ENCODE measurements at regions not wholly inside any gene's neighbourhood (a gene's known extent, or its start where the extent isn't known, plus 50 kb on each side); places are given as distances from the start of the nearest gene placed in this dataset.

- DNase-seq (ENCODE audit: low spot score): no peak
- in situ Hi-C loops (cut with HindIII; ENCODE audit: low sequenced_read_pairs): no loop called here
These were observed 76.5 kb downstream of the S1PR1 start for GRCh38 chr1:101313356-101313755.

- in situ Hi-C loops (cut with HindIII; ENCODE audit: low sequenced_read_pairs): no loop called here
- DNase-seq (ENCODE audit: low spot score): no peak
These were observed 77.4 kb downstream of the S1PR1 start for GRCh38 chr1:101314244-101314643.

DNA sequence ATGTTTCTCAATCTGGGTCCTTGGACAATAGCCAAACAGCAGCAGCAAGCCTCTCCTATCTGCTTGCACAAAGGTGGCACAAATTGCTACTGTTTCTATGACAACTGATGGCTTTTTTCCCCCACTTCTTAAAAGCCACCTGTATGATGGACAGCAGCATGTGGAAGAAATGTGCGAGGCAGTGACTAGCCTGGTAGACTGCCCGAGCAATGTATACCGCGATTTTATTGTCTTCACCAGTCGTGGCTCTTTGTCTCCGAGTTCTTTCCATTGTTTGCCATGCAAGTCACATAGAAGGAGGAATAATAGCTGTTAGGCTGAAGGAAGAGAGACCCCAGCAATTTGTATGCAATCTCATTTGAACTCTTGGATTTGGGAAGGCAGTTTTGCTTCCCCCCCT is 79.4 kb downstream of the S1PR1 start:
- in situ Hi-C loops (cut with HindIII; ENCODE audit: low sequenced_read_pairs): no loop called here
- no peak for DNase-seq (ENCODE audit: low spot score)

DNA sequence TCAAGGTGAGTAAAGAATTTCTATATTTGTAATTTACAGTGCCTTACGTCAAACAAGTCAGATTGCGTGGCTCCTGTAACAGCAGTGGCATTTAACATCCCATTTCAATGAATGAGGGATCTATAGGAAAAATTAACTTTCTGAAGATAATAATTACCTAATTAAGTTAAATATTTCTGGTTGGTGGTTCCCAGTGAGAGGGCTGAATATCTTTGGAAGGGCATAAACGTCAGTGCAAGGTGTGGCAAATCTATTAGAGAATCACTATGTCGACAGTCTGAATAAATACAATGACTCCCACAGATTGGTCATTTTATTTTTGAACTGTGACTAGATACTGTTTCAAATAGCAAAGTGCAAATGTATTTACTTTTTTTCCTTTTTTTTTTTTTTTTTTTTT is 80.0 kb downstream of the S1PR1 start:
- in situ Hi-C loops (cut with HindIII; ENCODE audit: low sequenced_read_pairs): no loop called here
- no peak for DNase-seq (ENCODE audit: low spot score)

GRCh38 chr1:101317590-101317989 is 80.8 kb downstream of the S1PR1 start:
- no peak for DNase-seq (ENCODE audit: low spot score)
- in situ Hi-C loops (cut with HindIII; ENCODE audit: low sequenced_read_pairs): no loop called here

GRCh38 chr1:101323535-101323934 is 86.7 kb downstream of the S1PR1 start:
- in situ Hi-C loops (cut with HindIII; ENCODE audit: low sequenced_read_pairs): no loop called here
- DNase-seq (ENCODE audit: low spot score): no peak

DNA sequence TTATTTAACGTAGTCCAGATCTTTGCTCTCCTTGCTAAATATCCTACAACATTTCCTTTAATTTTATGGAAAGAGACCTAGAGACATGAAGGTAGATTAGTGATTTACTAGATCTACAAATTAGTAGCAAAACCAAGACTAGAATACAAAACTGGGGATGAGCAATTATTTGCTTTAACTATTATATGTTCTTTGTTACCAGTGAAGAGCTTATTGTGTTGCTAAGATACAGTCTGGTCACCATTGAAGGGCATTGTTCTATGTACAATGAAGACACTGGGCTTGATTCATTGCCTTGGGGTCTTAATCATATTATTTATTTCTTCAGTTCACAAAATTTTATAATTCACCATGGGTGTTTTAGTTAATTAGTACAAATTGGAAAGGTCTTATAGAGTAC is 88.3 kb downstream of the S1PR1 start:
- in situ Hi-C loops (cut with HindIII; ENCODE audit: low sequenced_read_pairs): no loop called here
- no peak for DNase-seq (ENCODE audit: low spot score)

DNA sequence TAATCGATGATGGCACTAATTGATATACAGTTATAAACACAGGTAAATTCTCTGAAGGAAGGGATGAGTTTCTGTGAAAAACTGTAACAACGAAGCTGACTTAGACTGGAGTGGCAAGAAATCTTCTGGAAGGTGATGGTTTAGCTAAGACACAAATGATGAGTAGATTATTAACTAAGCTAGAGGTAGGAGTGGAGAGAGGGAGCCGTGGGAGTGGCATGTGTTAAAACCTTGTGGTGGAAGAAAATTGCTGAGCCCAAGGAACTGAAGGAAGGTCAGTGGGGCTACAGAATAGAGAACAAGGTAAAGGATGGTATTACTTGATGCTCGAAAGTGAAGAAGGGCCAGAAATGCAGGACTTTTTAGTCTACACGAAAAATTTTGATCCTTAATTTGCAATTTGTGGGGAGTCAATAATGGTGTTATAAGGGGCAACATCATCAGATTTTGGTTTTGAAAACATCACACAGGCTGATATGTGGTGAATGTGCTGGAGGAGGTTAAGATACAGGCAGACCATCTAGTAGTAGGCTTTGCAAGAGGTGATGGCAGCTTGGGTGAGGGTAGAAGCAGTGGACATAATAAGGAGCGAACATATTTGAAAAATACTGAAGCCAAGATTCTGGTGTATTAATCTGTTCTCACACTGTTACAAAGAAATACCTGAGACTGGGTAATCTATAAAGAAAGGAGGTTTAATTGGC is 93.8 kb downstream of the S1PR1 start:
- no peak for DNase-seq (ENCODE audit: low spot score)
- in situ Hi-C loops (cut with HindIII; ENCODE audit: low sequenced_read_pairs): no loop called here

DNA sequence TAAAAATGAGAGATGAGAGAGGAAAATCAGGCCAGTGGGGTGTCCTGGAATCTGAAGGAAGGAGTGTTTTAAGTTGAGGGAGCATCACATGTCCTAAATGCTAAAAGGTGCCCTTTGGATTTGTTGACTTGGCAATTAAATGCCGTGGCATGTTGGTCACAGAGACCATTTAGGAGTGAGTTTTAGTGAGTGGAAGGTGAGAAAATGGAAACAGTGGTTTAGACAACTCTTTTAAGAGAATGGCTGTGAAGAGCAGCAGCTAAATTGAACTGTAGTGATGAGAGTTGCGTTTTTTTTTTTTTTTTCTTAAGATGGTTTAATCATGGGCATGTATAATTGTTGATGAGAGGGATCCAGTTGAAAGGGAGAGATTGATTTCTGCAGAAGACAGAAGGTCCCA is 95.0 kb downstream of the S1PR1 start:
- no peak for DNase-seq (ENCODE audit: low spot score)
- in situ Hi-C loops (cut with HindIII; ENCODE audit: low sequenced_read_pairs): no loop called here

DNA sequence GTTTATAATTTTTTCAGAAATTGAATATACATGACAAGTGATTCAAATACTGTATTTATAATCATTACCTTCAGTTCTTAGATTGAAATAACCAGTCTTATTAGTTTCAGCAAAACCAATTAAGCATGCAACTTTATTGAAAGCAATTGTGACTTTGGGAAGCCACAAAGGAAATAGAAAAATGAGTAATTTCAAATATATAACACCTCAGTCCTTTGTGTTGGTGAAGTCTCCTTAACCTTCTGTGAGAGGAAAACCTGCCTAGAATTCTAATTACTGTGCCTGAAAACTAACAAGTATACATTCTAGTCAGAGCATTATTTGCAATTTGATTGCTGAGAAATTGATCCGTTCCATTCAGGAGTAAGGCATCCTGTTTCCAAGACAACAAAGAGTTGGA is 95.8 kb downstream of the S1PR1 start:
- no peak for DNase-seq (ENCODE audit: low spot score)
- in situ Hi-C loops (cut with HindIII; ENCODE audit: low sequenced_read_pairs): no loop called here

GRCh38 chr1:101333186-101333585 is 96.4 kb downstream of the S1PR1 start:
- in situ Hi-C loops (cut with HindIII; ENCODE audit: low sequenced_read_pairs): no loop called here
- DNase-seq (ENCODE audit: low spot score): no peak

- in situ Hi-C loops (cut with HindIII; ENCODE audit: low sequenced_read_pairs): no loop called here
- DNase-seq (ENCODE audit: low spot score): no peak
These were observed 101.1 kb downstream of the S1PR1 start for GRCh38 chr1:101337968-101338367.

GRCh38 chr1:101338714-101339430 is 102.1 kb downstream of the S1PR1 start:
- no peak for DNase-seq (ENCODE audit: low spot score)
- in situ Hi-C loops (cut with HindIII; ENCODE audit: low sequenced_read_pairs): no loop called here

DNA sequence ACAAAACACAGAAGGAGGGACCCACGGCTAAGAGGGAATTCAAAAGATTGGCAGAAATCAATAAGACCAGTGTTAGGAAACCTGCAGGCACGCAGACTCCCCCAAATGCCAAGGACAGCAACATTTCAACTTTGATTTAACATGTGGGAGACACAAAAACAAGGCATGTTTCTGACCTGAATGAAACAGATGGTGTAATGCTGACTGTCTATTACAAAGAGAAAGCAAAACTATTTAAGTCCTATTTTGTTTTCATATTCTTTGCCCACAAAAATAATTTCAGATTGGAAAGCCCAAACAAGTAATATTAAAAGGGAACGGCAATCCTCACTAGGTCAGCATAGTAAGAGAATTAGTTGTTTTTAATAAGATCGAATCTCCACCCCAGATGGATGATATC is 107.9 kb downstream of the S1PR1 start:
- in situ Hi-C loops (cut with HindIII; ENCODE audit: low sequenced_read_pairs): no loop called here
- DNase-seq (ENCODE audit: low spot score): peak; percentile 3

- in situ Hi-C loops (cut with HindIII; ENCODE audit: low sequenced_read_pairs): no loop called here
- no peak for DNase-seq (ENCODE audit: low spot score)
These were observed 109.6 kb downstream of the S1PR1 start for GRCh38 chr1:101346419-101346818.

- no peak for DNase-seq (ENCODE audit: low spot score)
- in situ Hi-C loops (cut with HindIII; ENCODE audit: low sequenced_read_pairs): no loop called here
These were observed 119.2 kb downstream of the S1PR1 start for GRCh38 chr1:101356013-101356412.

DNA sequence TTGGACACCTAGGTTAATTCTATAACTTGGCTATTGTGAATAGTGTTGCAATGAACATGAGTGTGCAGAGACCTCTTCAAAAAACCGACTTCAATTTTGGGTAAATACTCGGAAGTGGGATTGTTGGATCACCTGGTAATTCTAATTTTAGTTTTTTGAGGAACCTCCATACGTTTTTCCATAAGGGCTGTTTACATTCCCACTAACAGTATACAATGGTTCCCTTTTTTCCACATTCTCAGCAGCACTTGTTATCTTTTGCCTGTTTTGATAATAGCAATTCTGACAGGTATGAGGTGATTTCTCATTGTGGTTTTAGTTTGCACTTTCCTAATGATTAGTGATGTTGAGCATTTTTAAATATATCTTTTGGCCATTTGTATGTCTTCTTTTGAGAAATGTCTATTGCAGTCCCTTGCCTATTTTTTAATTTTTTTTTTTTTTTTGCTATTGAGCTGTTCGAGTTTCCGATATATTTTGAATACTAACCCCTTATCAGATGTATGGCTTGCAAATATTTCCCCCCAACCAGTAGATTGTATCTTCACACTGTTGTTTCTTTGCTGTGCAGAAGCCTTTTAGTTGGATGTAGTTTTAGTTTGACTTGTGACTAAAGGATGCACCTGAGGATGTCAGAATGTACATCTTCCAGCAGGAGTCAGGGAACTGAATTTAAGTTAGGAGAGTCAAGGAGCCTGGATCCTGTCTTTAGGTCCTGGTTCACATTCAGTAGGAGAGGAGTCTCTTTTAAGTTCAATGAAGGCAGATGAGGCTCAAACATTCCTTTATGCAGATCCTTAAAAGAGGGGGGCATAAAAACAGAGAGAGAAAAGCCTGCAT is 120.0 kb downstream of the S1PR1 start:
- no peak for DNase-seq (ENCODE audit: low spot score)
- in situ Hi-C loops (cut with HindIII; ENCODE audit: low sequenced_read_pairs): no loop called here

GRCh38 chr1:101357444-101357986 is 120.7 kb downstream of the S1PR1 start:
- DNase-seq (ENCODE audit: low spot score): peak; percentile 80
- in situ Hi-C loops (cut with HindIII; ENCODE audit: low sequenced_read_pairs): no loop called here

- in situ Hi-C loops (cut with HindIII; ENCODE audit: low sequenced_read_pairs): no loop called here
- no peak for DNase-seq (ENCODE audit: low spot score)
These were observed 123.7 kb downstream of the S1PR1 start for GRCh38 chr1:101360506-101360905.

GRCh38 chr1:101363891-101364318 is 127.1 kb downstream of the S1PR1 start:
- in situ Hi-C loops (cut with HindIII; ENCODE audit: low sequenced_read_pairs): no loop called here
- DNase-seq (ENCODE audit: low spot score): no peak
